PC-9 (cell line): ENCODE measurements at regions not wholly inside any gene's neighbourhood (a gene's known extent, or its start where the extent isn't known, plus 50 kb on each side); places are given as distances from the start of the nearest gene placed in this dataset.

ENCODE experiments used
- BruUV-seq: library from RNA; stranded (reverse); fragments of 400-500 nt; replicated peaks from 2 replicates; lab custom pipeline; 2021; lab: Mats Ljungman, UMichigan
- CTCF ChIA-PET: fragments of 300-600 bp; sonication (Branson Sonifier 250); formaldehyde crosslinking; loops from one replicate; lab custom pipeline; 2022; ENCODE audit warnings: antibody characterized with exemption; lab: Charles Lee
- POLR2A ChIA-PET: fragments of 300-600 bp; sonication (Branson Sonifier 250); formaldehyde crosslinking; loops from one replicate; lab custom pipeline; 2022; ENCODE audit warnings: antibody characterized with exemption; ENCODE audit not compliant: unreplicated experiment; lab: Charles Lee
- DNase-seq, 2 experiments: peaks; one replicate each; pipeline versions ENCODE4 v3.0.0 to v3.0.0-alpha.2; 2015 to 2022; ENCODE audit warnings: mixed read lengths in 1 of 2
- H2AFZ ChIP-seq: fragments of 200-600 bp; sonication (generic); 2 replicates; pipeline ENCODE4 v1.8.1; 2017; ENCODE audit warnings: antibody characterized with exemption
- H3F3A ChIP-seq: fragments of 200-600 bp; sonication (generic); 2 replicates; pipeline ENCODE4 v1.8.1; 2017; ENCODE audit warnings: antibody characterized with exemption, mild to moderate bottlenecking, low read depth; ENCODE audit not compliant: insufficient read depth
- H3K27ac ChIP-seq: fragments of 200-600 bp; sonication (generic); 2 replicates; pipeline ENCODE4 v1.6.1; 2016; ENCODE audit warnings: mixed run types
- H3K27me3 ChIP-seq: fragments of 200-600 bp; sonication (generic); 2 replicates; pipeline ENCODE4 v1.6.1; 2016; ENCODE audit warnings: low read depth, mixed run types; ENCODE audit not compliant: insufficient read depth
- H3K36me3 ChIP-seq: fragments of 200-600 bp; sonication (generic); 2 replicates; pipeline ENCODE4 v1.6.1; 2016; ENCODE audit warnings: low read depth, mixed run types
- H3K4me1 ChIP-seq: fragments of 200-600 bp; sonication (generic); replicated peaks from 2 replicates; pipeline ENCODE4 v1.6.1; 2016; ENCODE audit warnings: mixed run types; ENCODE audit not compliant: insufficient read depth
- H3K4me2 ChIP-seq: fragments of 200-600 bp; sonication (generic); 2 replicates; pipeline ENCODE4 v1.6.1; 2017; ENCODE audit warnings: mixed run types
- H3K4me3 ChIP-seq: fragments of 200-600 bp; sonication (generic); 2 replicates; pipeline ENCODE4 v1.6.1; 2016; ENCODE audit warnings: mixed run types
- H3K79me2 ChIP-seq: fragments of 200-600 bp; sonication (generic); 2 replicates; pipeline ENCODE4 v1.6.1; 2017; ENCODE audit warnings: low read depth, mixed run types
- H3K9me2 ChIP-seq: fragments of 200-600 bp; sonication (generic); 2 replicates; pipeline ENCODE4 v1.8.1; 2017; ENCODE audit warnings: mild to moderate bottlenecking; ENCODE audit not compliant: insufficient read depth
- H3K9me3 ChIP-seq: fragments of 200-600 bp; sonication (generic); 2 replicates; pipeline ENCODE4 v1.8.1; 2016; ENCODE audit warnings: low read depth; ENCODE audit not compliant: insufficient read depth
- H4K20me1 ChIP-seq: fragments of 200-600 bp; sonication (generic); 2 replicates; pipeline ENCODE4 v1.8.1; 2017; ENCODE audit not compliant: insufficient read depth
- EZH2 ChIP-seq: fragments of 200-600 bp; sonication (generic); IDR thresholded peaks from 2 replicates; pipeline ENCODE4 v1.8.0; 2017; ENCODE audit warnings: antibody characterized with exemption, low read depth
- intact Hi-C: fragments of 100-400 bp; cut with micrococcal nuclease; formaldehyde crosslinking; loops from one replicate; pipeline ENCODE4 v1.10.0; 2022; ENCODE audit not compliant: unreplicated experiment
- TF ChIP-seq, protein P1 (sequence below): fragments of 200-600 bp; sonication (generic); conservative IDR thresholded peaks from 2 replicates; pipeline ENCODE4 v1.6.1; 2017; ENCODE audit warnings: mixed run types, antibody characterized with exemption, mild to moderate bottlenecking, moderate library complexity

DNA sequence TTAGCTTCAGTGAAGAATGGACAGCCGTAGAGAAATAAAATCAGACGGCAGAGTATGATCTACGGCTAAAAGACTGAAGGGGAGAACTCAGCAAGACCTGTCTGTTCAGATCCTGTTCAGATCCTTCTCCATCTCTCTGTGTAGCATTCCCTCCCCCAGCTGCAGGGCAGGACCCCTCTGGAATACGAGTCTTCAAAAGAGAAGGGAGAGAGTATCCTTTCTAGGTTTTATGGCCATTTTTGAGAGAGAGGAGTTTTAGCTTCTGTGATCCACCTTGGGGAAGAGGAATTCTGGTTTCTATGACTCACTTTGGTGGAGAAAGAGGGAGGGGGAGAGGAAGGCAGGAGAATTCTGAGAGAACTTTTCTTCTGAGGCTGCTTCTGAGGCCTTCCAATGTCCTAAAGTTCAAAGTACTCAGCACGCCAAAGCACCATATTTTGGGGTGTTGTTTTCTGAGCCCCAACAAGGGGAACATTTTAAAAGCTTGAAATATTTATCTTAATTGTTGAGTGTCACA is 194.4 kb upstream of the TLE4 start:
- no peak overlapping the region for H3K4me2 ChIP-seq
- no peaks in the 10 kb centered on the region for H3K4me1 ChIP-seq
- no peaks in the 10 kb centered on the region for H3K36me3 ChIP-seq
- no peaks in the 10 kb centered on the region for H3K9me2 ChIP-seq
- no peak overlapping the region for H3K4me3 ChIP-seq
- no peak for TF ChIP-seq EZH2
- TF ChIP-seq, protein P1, sequence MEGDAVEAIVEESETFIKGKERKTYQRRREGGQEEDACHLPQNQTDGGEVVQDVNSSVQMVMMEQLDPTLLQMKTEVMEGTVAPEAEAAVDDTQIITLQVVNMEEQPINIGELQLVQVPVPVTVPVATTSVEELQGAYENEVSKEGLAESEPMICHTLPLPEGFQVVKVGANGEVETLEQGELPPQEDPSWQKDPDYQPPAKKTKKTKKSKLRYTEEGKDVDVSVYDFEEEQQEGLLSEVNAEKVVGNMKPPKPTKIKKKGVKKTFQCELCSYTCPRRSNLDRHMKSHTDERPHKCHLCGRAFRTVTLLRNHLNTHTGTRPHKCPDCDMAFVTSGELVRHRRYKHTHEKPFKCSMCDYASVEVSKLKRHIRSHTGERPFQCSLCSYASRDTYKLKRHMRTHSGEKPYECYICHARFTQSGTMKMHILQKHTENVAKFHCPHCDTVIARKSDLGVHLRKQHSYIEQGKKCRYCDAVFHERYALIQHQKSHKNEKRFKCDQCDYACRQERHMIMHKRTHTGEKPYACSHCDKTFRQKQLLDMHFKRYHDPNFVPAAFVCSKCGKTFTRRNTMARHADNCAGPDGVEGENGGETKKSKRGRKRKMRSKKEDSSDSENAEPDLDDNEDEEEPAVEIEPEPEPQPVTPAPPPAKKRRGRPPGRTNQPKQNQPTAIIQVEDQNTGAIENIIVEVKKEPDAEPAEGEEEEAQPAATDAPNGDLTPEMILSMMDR = no peak
- POLR2A ChIA-PET = no interaction called here
- no peak for DNase-seq
- intact Hi-C loops = no loop called here
- no peaks in the 10 kb centered on the region for H3K27me3 ChIP-seq
- H3K9me3 ChIP-seq = no peaks in the 10 kb centered on the region
- H3K79me2 ChIP-seq = no peaks in the 10 kb centered on the region
- H4K20me1 ChIP-seq = no peaks in the 10 kb centered on the region
- CTCF ChIA-PET = no interaction called here
- no peak overlapping the region for H2AFZ ChIP-seq
- H3K27ac ChIP-seq = no peak overlapping the region
- no TSS peak for BruUV-seq
- no peaks in the 10 kb centered on the region for H3F3A ChIP-seq

DNA sequence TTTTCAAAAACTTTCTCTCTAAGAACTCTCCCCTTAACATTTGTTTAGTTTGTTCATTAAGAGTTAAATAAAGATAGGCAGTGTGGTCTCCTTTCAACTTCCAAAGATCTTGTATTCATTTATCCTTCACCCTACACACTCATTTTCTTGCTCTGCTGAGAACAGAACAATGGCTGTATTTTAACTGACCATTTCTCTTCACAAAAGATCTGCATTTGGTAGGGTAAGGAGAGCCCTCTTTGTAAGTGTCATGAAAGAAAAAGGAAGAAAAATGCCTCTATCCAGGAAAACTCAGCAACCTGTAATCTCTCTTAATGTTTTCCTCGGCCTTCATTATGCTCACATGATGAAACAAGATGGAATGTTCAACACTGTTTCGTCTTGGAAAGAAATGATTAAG is 193.7 kb upstream of the TLE4 start:
- Histone ChIP-seq H3K27me3 (no peaks in the 10 kb centered on the region), H3K79me2 (no peaks in the 10 kb centered on the region), H3K9me3 (no peaks in the 10 kb centered on the region), H4K20me1 (no peaks in the 10 kb centered on the region), H3K4me3 (no peak overlapping the region), H3K4me1 (no peaks in the 10 kb centered on the region), H3K9me2 (no peaks in the 10 kb centered on the region), H3K27ac (no peak overlapping the region), H3K36me3 (no peaks in the 10 kb centered on the region), H2AFZ (no peak overlapping the region), H3K4me2 (no peak overlapping the region), H3F3A (no peaks in the 10 kb centered on the region)
- CTCF ChIA-PET = no interaction called here
- intact Hi-C loops = no loop called here
- no peak for TF ChIP-seq EZH2
- TF ChIP-seq, protein P1 = no peak
- no TSS peak for BruUV-seq
- DNase-seq = no peak
- POLR2A ChIA-PET = no interaction called here

DNA sequence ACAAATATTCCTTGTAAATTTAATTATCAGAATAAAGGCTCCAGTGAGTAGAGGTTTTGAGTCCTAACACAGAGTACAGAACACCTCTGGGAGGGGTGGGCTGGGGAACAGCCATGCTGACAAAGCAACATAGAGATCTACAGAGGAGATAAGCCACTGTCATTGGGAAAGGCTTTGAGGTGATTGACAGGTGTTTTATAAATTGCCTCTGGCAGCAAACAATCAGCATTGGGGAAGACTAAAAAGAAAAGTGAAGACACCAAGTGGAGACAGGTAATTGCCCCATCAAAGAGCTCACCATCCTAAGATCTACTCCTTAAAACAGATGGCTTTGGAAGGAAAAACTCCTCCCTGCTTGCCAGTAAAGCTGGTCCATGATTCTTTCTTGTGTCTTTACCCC is 189.7 kb upstream of the TLE4 start:
- H4K20me1 ChIP-seq = no peaks in the 10 kb centered on the region
- no peaks in the 10 kb centered on the region for H3F3A ChIP-seq
- no TSS peak for BruUV-seq
- H3K27ac ChIP-seq = no peak overlapping the region
- H3K9me2 ChIP-seq = no peaks in the 10 kb centered on the region
- intact Hi-C loops = no loop called here
- no peaks in the 10 kb centered on the region for H3K27me3 ChIP-seq
- ChIA-PET CTCF (no interaction called here), POLR2A (no interaction called here)
- no peak overlapping the region for H2AFZ ChIP-seq
- H3K9me3 ChIP-seq = no peaks in the 10 kb centered on the region
- no peak overlapping the region for H3K4me2 ChIP-seq
- H3K79me2 ChIP-seq = no peaks in the 10 kb centered on the region
- no peak overlapping the region for H3K4me3 ChIP-seq
- DNase-seq = no peak
- no peaks in the 10 kb centered on the region for H3K36me3 ChIP-seq
- no peaks in the 10 kb centered on the region for H3K4me1 ChIP-seq
- TF ChIP-seq, protein P1 = no peak
- no peak for TF ChIP-seq EZH2
